B cell (primary cell): ENCODE measurements at regions not wholly inside any gene's neighbourhood (a gene's known extent, or its start where the extent isn't known, plus 50 kb on each side); places are given as distances from the start of the nearest gene placed in this dataset.

Experiments
- EZH2 ChIP-seq: IDR thresholded peaks from 2 replicates; pipeline ENCODE4 v1.6.1; 2012; ENCODE audit warnings: borderline replicate concordance, low read depth, mild to moderate bottlenecking, moderate library complexity, low read length; ENCODE audit not compliant: insufficient read depth, poor library complexity, severe bottlenecking
- TF ChIP-seq, protein P1 (sequence below): fragments of 200-600 bp; IDR thresholded peaks from one replicate; pipeline ENCODE4 v1.8.0; 2022; ENCODE audit warnings: antibody characterized with exemption, mild to moderate bottlenecking

DNA sequence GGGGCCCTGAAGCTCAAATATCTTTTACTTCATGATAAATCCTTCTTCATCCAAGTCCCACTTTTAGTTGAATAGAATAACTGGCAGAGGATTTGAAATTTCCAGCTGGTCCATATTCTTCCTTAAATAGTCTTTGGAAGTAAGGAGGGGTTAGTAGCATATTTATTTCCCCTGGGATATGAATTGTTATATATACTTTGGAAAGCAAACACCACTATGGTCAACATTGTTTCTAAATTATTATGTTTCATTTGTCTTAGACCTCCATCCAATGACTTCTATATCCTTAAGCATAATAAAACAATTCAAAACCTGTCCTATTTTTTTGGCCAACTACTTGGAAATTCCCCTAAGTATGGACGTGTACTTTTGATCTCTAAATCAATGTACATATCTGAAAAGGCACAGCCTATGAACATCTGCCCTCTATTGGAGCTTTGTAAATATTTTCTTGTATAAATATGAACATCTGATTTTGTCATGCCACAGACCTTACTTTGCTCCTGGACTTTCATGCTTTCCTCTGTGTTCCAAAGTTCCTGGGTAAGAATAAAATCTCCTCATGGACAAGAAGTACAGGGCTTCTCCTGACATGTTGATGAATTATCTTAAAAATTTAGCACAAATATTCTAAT lies 1212.0 kb downstream of the GALC start:
- no peak for TF ChIP-seq EZH2
- TF ChIP-seq, protein P1, sequence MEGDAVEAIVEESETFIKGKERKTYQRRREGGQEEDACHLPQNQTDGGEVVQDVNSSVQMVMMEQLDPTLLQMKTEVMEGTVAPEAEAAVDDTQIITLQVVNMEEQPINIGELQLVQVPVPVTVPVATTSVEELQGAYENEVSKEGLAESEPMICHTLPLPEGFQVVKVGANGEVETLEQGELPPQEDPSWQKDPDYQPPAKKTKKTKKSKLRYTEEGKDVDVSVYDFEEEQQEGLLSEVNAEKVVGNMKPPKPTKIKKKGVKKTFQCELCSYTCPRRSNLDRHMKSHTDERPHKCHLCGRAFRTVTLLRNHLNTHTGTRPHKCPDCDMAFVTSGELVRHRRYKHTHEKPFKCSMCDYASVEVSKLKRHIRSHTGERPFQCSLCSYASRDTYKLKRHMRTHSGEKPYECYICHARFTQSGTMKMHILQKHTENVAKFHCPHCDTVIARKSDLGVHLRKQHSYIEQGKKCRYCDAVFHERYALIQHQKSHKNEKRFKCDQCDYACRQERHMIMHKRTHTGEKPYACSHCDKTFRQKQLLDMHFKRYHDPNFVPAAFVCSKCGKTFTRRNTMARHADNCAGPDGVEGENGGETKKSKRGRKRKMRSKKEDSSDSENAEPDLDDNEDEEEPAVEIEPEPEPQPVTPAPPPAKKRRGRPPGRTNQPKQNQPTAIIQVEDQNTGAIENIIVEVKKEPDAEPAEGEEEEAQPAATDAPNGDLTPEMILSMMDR, result no peak
